HEK293T (cell line): ENCODE measurements at regions not wholly inside any gene's neighbourhood (a gene's known extent, or its start where the extent isn't known, plus 50 kb on each side); places are given as distances from the start of the nearest gene placed in this dataset.

Source experiments
- ARNT ChIP-seq: fragments of 450-650 bp; IDR thresholded peaks from 2 replicates; pipeline ENCODE4 v1.6.1; 2017; ENCODE audit warnings: mild to moderate bottlenecking
- BHLHE40 ChIP-seq: fragments of 450-650 bp; IDR thresholded peaks from 2 replicates; pipeline ENCODE4 v1.6.1; 2016; ENCODE audit warnings: mild to moderate bottlenecking, moderate library complexity, borderline replicate concordance
- CTBP1 ChIP-seq: fragments of 450-650 bp; IDR thresholded peaks from 2 replicates; pipeline ENCODE4 v1.6.1; 2016; ENCODE audit warnings: borderline replicate concordance
- ELF4 ChIP-seq: fragments of 450-650 bp; IDR thresholded peaks from 2 replicates; pipeline ENCODE4 v1.6.1; 2017; ENCODE audit warnings: antibody characterized with exemption
- FOXA1 ChIP-seq: fragments of 450-650 bp; IDR thresholded peaks from 2 replicates; pipeline ENCODE4 v1.6.1; 2016; ENCODE audit warnings: mild to moderate bottlenecking
- FOXK2 ChIP-seq: fragments of 450-650 bp; IDR thresholded peaks from 2 replicates; pipeline ENCODE4 v1.6.1; 2016; ENCODE audit warnings: mild to moderate bottlenecking
- FOXM1 ChIP-seq: fragments of 450-650 bp; IDR thresholded peaks from 2 replicates; pipeline ENCODE4 v1.6.1; 2017; ENCODE audit warnings: mild to moderate bottlenecking, borderline replicate concordance
- HDGF ChIP-seq: fragments of 450-650 bp; IDR thresholded peaks from 2 replicates; pipeline ENCODE4 v1.6.1; 2017; ENCODE audit warnings: antibody characterized with exemption, borderline replicate concordance
- LEF1 ChIP-seq: fragments of 450-650 bp; IDR thresholded peaks from 2 replicates; pipeline ENCODE4 v1.6.1; 2017; ENCODE audit warnings: mild to moderate bottlenecking, borderline replicate concordance
- NFRKB ChIP-seq: fragments of 450-650 bp; IDR thresholded peaks from 2 replicates; pipeline ENCODE4 v1.6.1; 2016; ENCODE audit warnings: mild to moderate bottlenecking, moderate library complexity
- PKNOX1 ChIP-seq: fragments of 450-650 bp; IDR thresholded peaks from 2 replicates; pipeline ENCODE4 v1.6.1; 2016
- SP1 ChIP-seq: fragments of 450-650 bp; IDR thresholded peaks from 2 replicates; pipeline ENCODE4 v1.6.1; 2017
- SUZ12 ChIP-seq: fragments of 450-650 bp; IDR thresholded peaks from 2 replicates; pipeline ENCODE4 v1.6.1; 2016; ENCODE audit warnings: mild to moderate bottlenecking
- ZNF384 ChIP-seq: fragments of 450-650 bp; IDR thresholded peaks from 2 replicates; pipeline ENCODE4 v1.6.1; 2016

GRCh38 chr2:65663831-65664407 is 231.5 kb upstream of the SPRED2 start:
- TF ChIP-seq SUZ12, result no peak
- no peak for TF ChIP-seq FOXK2
- no peak for TF ChIP-seq PKNOX1
- no peak for TF ChIP-seq NFRKB
- no peak for TF ChIP-seq ELF4
- TF ChIP-seq HDGF, result no peak
- no peak for TF ChIP-seq LEF1
- no peak for TF ChIP-seq FOXA1
- TF ChIP-seq ARNT, result no peak
- no peak for TF ChIP-seq FOXM1
- TF ChIP-seq CTBP1, result no peak
- no peak for TF ChIP-seq BHLHE40
- no peak for TF ChIP-seq ZNF384
- no peak for TF ChIP-seq SP1
